ENCODE measurements at regions not wholly inside any gene's neighbourhood (a gene's known extent, or its start where the extent isn't known, plus 50 kb on each side); places are given as distances from the start of the nearest gene placed in this dataset.
"Not testable (repeated sequence)": the region's sequence is repeated elsewhere in the genome, so short reads cannot be mapped to it uniquely, and the experiment has no call there.

- DNase-seq, result no peak
These were observed 208.5 kb upstream of the FN1 start for GRCh38 chr2:215644233-215644897.

GRCh38 chr2:215638687-215639086, 202.8 kb upstream of the FN1 start:
- no peak for DNase-seq

- no peak for DNase-seq
These were observed 201.8 kb upstream of the FN1 start for GRCh38 chr2:215637651-215638050.

GRCh38 chr2:215636816-215637215, 200.9 kb upstream of the FN1 start:
- DNase-seq, result no peak

- DNase-seq, result no peak
These were observed 199.9 kb upstream of the FN1 start for GRCh38 chr2:215635788-215636139.

GRCh38 chr2:215635071-215635787, 199.4 kb upstream of the FN1 start:
- DNase-seq, result no peak

- DNase-seq, result no peak
These were observed 197.5 kb upstream of the FN1 start for GRCh38 chr2:215633360-215633759.

GRCh38 chr2:215631696-215632095, 195.8 kb upstream of the FN1 start:
- DNase-seq, result no peak

GRCh38 chr2:215630796-215631195, 194.9 kb upstream of the FN1 start:
- not testable (repeated sequence) for DNase-seq

GRCh38 chr2:215627771-215628170, 191.9 kb upstream of the FN1 start:
- DNase-seq, result no peak

GRCh38 chr2:215626812-215627281, 191.0 kb upstream of the FN1 start:
- DNase-seq, result no peak

- DNase-seq, result no peak
These were observed 190.2 kb upstream of the FN1 start for GRCh38 chr2:215626063-215626462.

GRCh38 chr2:215625207-215625606, 189.3 kb upstream of the FN1 start:
- DNase-seq, result no peak

- peak; percentile 8 for DNase-seq
These were observed 188.6 kb upstream of the FN1 start for GRCh38 chr2:215624423-215624829.

- DNase-seq, result no peak
These were observed 187.0 kb upstream of the FN1 start for GRCh38 chr2:215622837-215623236.

- DNase-seq, result no peak
These were observed 185.5 kb upstream of the FN1 start for GRCh38 chr2:215621381-215621780.

GRCh38 chr2:215620528-215620927, 184.7 kb upstream of the FN1 start:
- no peak for DNase-seq

- DNase-seq, result peak; percentile 49
These were observed 184.1 kb upstream of the FN1 start for GRCh38 chr2:215619989-215620388.

- DNase-seq, result peak; percentile 62
These were observed 183.4 kb upstream of the FN1 start for GRCh38 chr2:215619022-215619958.

- no peak for DNase-seq
These were observed 182.3 kb upstream of the FN1 start for GRCh38 chr2:215618145-215618544.

GRCh38 chr2:215617060-215617824, 181.4 kb upstream of the FN1 start:
- no peak for DNase-seq

GRCh38 chr2:215615803-215616174, 179.9 kb upstream of the FN1 start:
- DNase-seq, result no peak

All from hematopoietic multipotent progenitor cell treated with erythropoietin and hydrocortisone succinate and interleukin-3 and kit ligand, for 6 days (in vitro differentiated cells).